Erythroblast (primary cell): ENCODE measurements at regions not wholly inside any gene's neighbourhood (a gene's known extent, or its start where the extent isn't known, plus 50 kb on each side); places are given as distances from the start of the nearest gene placed in this dataset.

Source experiments
- GATA1 ChIP-seq: IDR thresholded peaks from 2 replicates; pipeline ENCODE4 v1.6.1; 2011; ENCODE audit warnings: low read depth, mild to moderate bottlenecking, control low read depth, low read length, moderate library complexity
- POLR2A ChIP-seq: IDR thresholded peaks from 2 replicates; pipeline ENCODE4 v1.6.1; 2011; ENCODE audit warnings: mild to moderate bottlenecking, low read length

- TF ChIP-seq POLR2A = no peak
- no peak for TF ChIP-seq GATA1
Observed at GRCh38 chr5:104733063-104733669, 1170.6 kb upstream of the NUDT12 start.
